Gastroesophageal sphincter (tissue), 4 donors: ENCODE measurements at regions not wholly inside any gene's neighbourhood (a gene's known extent, or its start where the extent isn't known, plus 50 kb on each side); places are given as distances from the start of the nearest gene placed in this dataset.

Experiments
- ATAC-seq: fragments of 150-250 bp; one replicate; pipeline ENCODE4 v1.9.1; 2016; ENCODE audit warnings: mild to moderate bottlenecking, moderate library complexity
- H3K27ac ChIP-seq, 4 donors: fragments of 200-600 bp; sonication (generic) in 3 of 4; 1 replicate in 3 of 4; 2 replicates in 1 of 4; pipeline ENCODE4 v1.5.1; 2016 to 2019
- H3K27me3 ChIP-seq: fragments of 200-600 bp; sonication (generic); one replicate; pipeline ENCODE4 v1.5.1; 2019
- H3K36me3 ChIP-seq, 2 donors: fragments of 200-600 bp; sonication (generic); one replicate each; pipeline ENCODE4 v1.5.1; 2019; ENCODE audit warnings: control low read depth in 1 of 2
- H3K4me1 ChIP-seq, 3 donors: fragments of 200-600 bp; sonication (generic); 1 replicate in 2 of 3; 2 replicates in 1 of 3; pipeline ENCODE4 v1.5.1; 2016 to 2019; ENCODE audit warnings: control low read depth in 2 of 3
- H3K4me3 ChIP-seq, 2 donors: fragments of 200-600 bp; sonication (generic); one replicate each; pipeline ENCODE4 v1.5.1; 2019; ENCODE audit warnings: mild to moderate bottlenecking in 1 of 2, moderate library complexity in 1 of 2
- H3K9me3 ChIP-seq, 3 donors: fragments of 200-600 bp; sonication (generic); one replicate each; pipeline ENCODE4 v1.5.1; 2017 to 2019; ENCODE audit warnings: control low read depth in 2 of 3
- CTCF ChIP-seq, 4 experiments: fragments of 200-600 bp in 2 of 4; fragments of 450-650 bp in 2 of 4; sonication (generic) in 1 of 4; IDR thresholded peaks; one replicate each; pipeline ENCODE4 v1.5.1; 2017 to 2019; ENCODE audit warnings: antibody characterized with exemption in 4 of 4, mild to moderate bottlenecking in 2 of 4, moderate library complexity in 2 of 4
- EP300 ChIP-seq: sonication (generic); formaldehyde crosslinking; IDR thresholded peaks from one replicate; pipeline ENCODE4 v1.6.1; 2017; ENCODE audit warnings: antibody characterized with exemption, mild to moderate bottlenecking
- POLR2A ChIP-seq, 2 donors: fragments of 450-650 bp; IDR thresholded peaks; one replicate each; pipeline ENCODE4 v1.6.1; 2017; ENCODE audit warnings: antibody characterized with exemption in 2 of 2, mild to moderate bottlenecking in 2 of 2, moderate library complexity in 1 of 2
- POLR2AphosphoS5 ChIP-seq: sonication (generic); formaldehyde crosslinking; IDR thresholded peaks from one replicate; pipeline ENCODE4 v1.6.1; 2017; ENCODE audit warnings: antibody characterized with exemption
- WGBS, 2 donors: methylation state at CpG; one replicate each; pipeline ENCODE4 v1.1.5; 2018; ENCODE audit warnings: low coverage in 1 of 2; 5-methylcytosine and 5-hydroxymethylcytosine counted together

- Histone ChIP-seq H3K9me3 (no peaks in the 10 kb centered on the region), H3K27ac (no peak overlapping the region), H3K27me3 (no peaks in the 10 kb centered on the region), H3K4me3 (no peak overlapping the region), H3K36me3 (no peaks in the 10 kb centered on the region), H3K4me1 (peaks cover 0 to 20% (median 2%) of the 10 kb centered on the region in 3 donors)
- 83 to 100% methylated on average over 1 to 2 of the region's 2 CpGs for WGBS, 2 donors
- no peak for ATAC-seq
- TF ChIP-seq POLR2AphosphoS5 (no peak), CTCF (IDR thresholded peaks at IDR 0.05) (no peak), POLR2A (IDR thresholded peaks at IDR 0.05) (no peak), EP300 (no peak)
These were observed 106.6 kb downstream of the FAS start for GRCh38 chr10:89097226-89097625.

GRCh38 chr10:89095701-89096391 lies 105.2 kb downstream of the FAS start:
- WGBS, 2 donors: 57 to 80% methylated on average over 1 of the region's 1 CpG
- no peak for ATAC-seq
- H3K4me1 ChIP-seq: peaks cover 2 to 18% (median 3%) of the 10 kb centered on the region in 3 donors
- H3K9me3 ChIP-seq: no peaks in the 10 kb centered on the region
- TF ChIP-seq POLR2A (IDR thresholded peaks at IDR 0.05) (no peak), EP300 (no peak), POLR2AphosphoS5 (no peak), CTCF (IDR thresholded peaks at IDR 0.05) (no peak)
- no peaks in the 10 kb centered on the region for H3K27me3 ChIP-seq
- no peaks in the 10 kb centered on the region for H3K36me3 ChIP-seq
- no peak overlapping the region for H3K4me3 ChIP-seq
- H3K27ac ChIP-seq: no peak overlapping the region

GRCh38 chr10:89093728-89094127 lies 103.1 kb downstream of the FAS start:
- 75 to 85% methylated on average over 3 of the region's 3 CpGs for WGBS, 2 donors
- Histone ChIP-seq H3K27me3 (no peaks in the 10 kb centered on the region), H3K9me3 (no peaks in the 10 kb centered on the region), H3K4me1 (peaks cover 0 to 18% (median 3%) of the 10 kb centered on the region in 3 donors), H3K36me3 (no peaks in the 10 kb centered on the region), H3K27ac (no peak overlapping the region), H3K4me3 (no peak overlapping the region)
- no peak for ATAC-seq
- no peak for TF ChIP-seq POLR2A (IDR thresholded peaks at IDR 0.05)
- TF ChIP-seq CTCF (IDR thresholded peaks at IDR 0.05): no peak
- no peak for TF ChIP-seq EP300

- Histone ChIP-seq H3K9me3 (no peaks in the 10 kb centered on the region), H3K4me3 (no peak overlapping the region), H3K36me3 (no peaks in the 10 kb centered on the region), H3K4me1 (peaks cover 0 to 18% (median 3%) of the 10 kb centered on the region in 3 donors), H3K27me3 (no peaks in the 10 kb centered on the region), H3K27ac (no peak overlapping the region)
- 80 to 97% methylated on average over 2 to 3 of the region's 4 CpGs for WGBS, 2 donors
- ATAC-seq: no peak
- TF ChIP-seq POLR2A (IDR thresholded peaks at IDR 0.05): no peak
- TF ChIP-seq POLR2AphosphoS5: no peak
- no peak for TF ChIP-seq EP300
- TF ChIP-seq CTCF (IDR thresholded peaks at IDR 0.05): no peak
These were observed 102.4 kb downstream of the FAS start for GRCh38 chr10:89092981-89093380.

- ATAC-seq: no peak
These were observed 101.8 kb downstream of the FAS start for GRCh38 chr10:89092439-89092838.

More at GRCh38 chr10:89092439-89092838, 101.8 kb downstream of the FAS start:
- no peaks in the 10 kb centered on the region for H3K27me3 ChIP-seq
- H3K27ac ChIP-seq: no peak overlapping the region
- peaks cover 0 to 18% (median 3%) of the 10 kb centered on the region in 3 donors for H3K4me1 ChIP-seq
- no peaks in the 10 kb centered on the region for H3K9me3 ChIP-seq
- no peaks in the 10 kb centered on the region for H3K36me3 ChIP-seq
- no peak overlapping the region for H3K4me3 ChIP-seq
- WGBS, 2 donors: 80 to 100% methylated on average over 1 of the region's 1 CpG
- TF ChIP-seq CTCF (IDR thresholded peaks at IDR 0.05) (no peak), POLR2A (IDR thresholded peaks at IDR 0.05) (no peak), EP300 (no peak), POLR2AphosphoS5 (no peak)
